Endothelial cell of umbilical vein (primary cell): ENCODE measurements at regions not wholly inside any gene's neighbourhood (a gene's known extent, or its start where the extent isn't known, plus 50 kb on each side); places are given as distances from the start of the nearest gene placed in this dataset.

Source experiments
- BruUV-seq: library from RNA; stranded (reverse); fragments of 400-500 nt; replicated peaks from 2 replicates; lab custom pipeline; 2021; lab: Mats Ljungman, UMichigan
- CTCF ChIA-PET: fragments of 300-600, 350-600 bp; sonication (Branson Sonifier 250); formaldehyde crosslinking; loops from one replicate; lab custom pipeline; 2021; ENCODE audit warnings: antibody characterized with exemption, inconsistent platforms; lab: Charles Lee
- POLR2A ChIA-PET: fragments of 300-600, 350-600 bp; sonication (Branson Sonifier 250); formaldehyde crosslinking; loops from one replicate; lab custom pipeline; 2021; ENCODE audit warnings: antibody characterized with exemption, inconsistent platforms; lab: Charles Lee
- DNase-seq: peaks from one replicate; pipeline ENCODE4 v3.0.0-alpha.2; 2011; ENCODE audit warnings: low read depth, low spot score
- FAIRE-seq: peaks from 2 replicates; lab custom pipeline; 2011; peaks lifted over from hg19 to GRCh38; lab: Jason Lieb, UNC
- H2AFZ ChIP-seq: 2 replicates; pipeline ENCODE4 v1.6.0; 2012; ENCODE audit warnings: low read depth, low read length, control low read depth, inconsistent platforms
- H3K27ac ChIP-seq: 2 replicates; pipeline ENCODE4 v1.5.1; 2011; ENCODE audit warnings: low read depth, mild to moderate bottlenecking, control low read depth, low read length, moderate library complexity; ENCODE audit not compliant: insufficient read depth
- H3K27me3 ChIP-seq, 2 experiments: 2 replicates each; pipeline versions ENCODE4 v1.6.0 to v1.6.1; 2011; ENCODE audit warnings: low read length in 2 of 2, mixed read lengths in 1 of 2; ENCODE audit not compliant: control insufficient read depth in 2 of 2, insufficient read depth in 2 of 2
- H3K36me3 ChIP-seq, 2 experiments: 2 replicates in 1 of 2; 3 replicates in 1 of 2; pipeline ENCODE4 v1.5.1; 2011; ENCODE audit warnings: low read length in 2 of 2, mild to moderate bottlenecking in 1 of 2, moderate library complexity in 1 of 2; ENCODE audit not compliant: control insufficient read depth in 2 of 2, insufficient read depth in 2 of 2; ENCODE audit errors: extremely low read depth in 1 of 2
- H3K4me1 ChIP-seq: 3 replicates; pipeline ENCODE4 v1.5.1; 2011; ENCODE audit warnings: mild to moderate bottlenecking, low read length; ENCODE audit not compliant: control insufficient read depth, insufficient read depth; ENCODE audit errors: extremely low read depth
- H3K4me2 ChIP-seq: 2 replicates; pipeline ENCODE4 v1.6.1; 2011; ENCODE audit warnings: low read length, control low read depth, mixed read lengths; ENCODE audit not compliant: insufficient read depth
- H3K4me3 ChIP-seq, 3 experiments: fragments of 200-600 bp in 1 of 3; sonication (generic), shearing (Covaris generic) in 1 of 3; replicated peaks in 1 of 3; 2 replicates each; pipeline ENCODE4 v1.5.1; 2011 to 2016; ENCODE audit warnings: control low read depth in 3 of 3, low read length in 3 of 3, mild to moderate bottlenecking in 2 of 3, inconsistent platforms in 1 of 3, low read depth in 1 of 3, moderate library complexity in 1 of 3; ENCODE audit not compliant: insufficient read depth in 1 of 3
- H3K79me2 ChIP-seq: 2 replicates; pipeline ENCODE4 v1.6.0; 2012; ENCODE audit warnings: low read length, inconsistent platforms; ENCODE audit not compliant: control insufficient read depth, insufficient read depth
- H3K9ac ChIP-seq: replicated peaks from 2 replicates; pipeline ENCODE3; 2011; ENCODE audit warnings: low read length, control low read depth; ENCODE audit not compliant: insufficient read depth; ENCODE audit errors: extremely low read depth
- H3K9me1 ChIP-seq: replicated peaks from 3 replicates; pipeline ENCODE4 v1.6.0; 2011; ENCODE audit warnings: mild to moderate bottlenecking, low read length; ENCODE audit not compliant: control insufficient read depth, insufficient read depth; ENCODE audit errors: extremely low read depth
- H3K9me3 ChIP-seq: replicated peaks from 2 replicates; pipeline ENCODE4 v1.5.1; 2012; ENCODE audit warnings: low read length, inconsistent platforms; ENCODE audit not compliant: control insufficient read depth, insufficient read depth
- H4K20me1 ChIP-seq: replicated peaks from 2 replicates; pipeline ENCODE3; 2011; ENCODE audit warnings: mild to moderate bottlenecking, low read length; ENCODE audit not compliant: control insufficient read depth, insufficient read depth; ENCODE audit errors: extremely low read depth
- CTCF ChIP-seq, 2 donors: IDR thresholded peaks; 1 replicate in 1 of 2; 2 replicates in 1 of 2; pipeline ENCODE4 v1.5.1; 2011; ENCODE audit warnings: low read length in 2 of 2, mild to moderate bottlenecking in 2 of 2, moderate library complexity in 2 of 2, control low read depth in 1 of 2, inconsistent platforms in 1 of 2, low read depth in 1 of 2; ENCODE audit not compliant: insufficient read depth in 1 of 2; ENCODE audit errors: extremely low read depth in 1 of 2
- EZH2 ChIP-seq: IDR thresholded peaks from 2 replicates; pipeline ENCODE4 v1.6.1; 2012; ENCODE audit warnings: borderline replicate concordance, low read depth, mild to moderate bottlenecking, moderate library complexity, low read length, inconsistent platforms; ENCODE audit not compliant: severe bottlenecking
- FOS ChIP-seq: IDR thresholded peaks from 2 replicates; pipeline ENCODE4 v1.6.1; 2011; ENCODE audit warnings: mild to moderate bottlenecking, low read length, moderate library complexity, borderline replicate concordance; ENCODE audit not compliant: insufficient read depth
- GATA2 ChIP-seq: IDR thresholded peaks from 2 replicates; pipeline ENCODE4 v1.7.0; 2011; ENCODE audit warnings: low read depth, mild to moderate bottlenecking, moderate library complexity, mixed read lengths, low read length; ENCODE audit not compliant: insufficient read length, insufficient read depth
- JUN ChIP-seq: IDR thresholded peaks from 2 replicates; pipeline ENCODE4 v1.6.1; 2011; ENCODE audit warnings: borderline replicate concordance, low read depth; ENCODE audit not compliant: insufficient read length, insufficient read depth
- MAX ChIP-seq: IDR thresholded peaks from 2 replicates; pipeline ENCODE4 v1.6.1; 2011; ENCODE audit not compliant: insufficient read depth, insufficient read length
- MYC ChIP-seq: IDR thresholded peaks from one replicate; pipeline ENCODE4 v1.6.1; 2011; ENCODE audit warnings: mild to moderate bottlenecking, low read depth, low read length
- POLR2A ChIP-seq: IDR thresholded peaks from 2 replicates; pipeline ENCODE4 v1.6.1; 2012; ENCODE audit warnings: low read depth, mild to moderate bottlenecking, control low read depth, low read length
- POLR2AphosphoS5 ChIP-seq: IDR thresholded peaks from 2 replicates; pipeline ENCODE4 v1.6.1; 2012; ENCODE audit warnings: low read depth, mild to moderate bottlenecking, control low read depth, low read length, moderate library complexity; ENCODE audit not compliant: insufficient read depth
- dilution Hi-C: fragments of 300-500 bp; cut with MboI; formaldehyde crosslinking; loops from one replicate; pipeline ENCODE4 v1.15.0; 2019; ENCODE audit warnings: low sequenced_read_pairs; ENCODE audit not compliant: extremely low pct_ligation_motif_present
- intact Hi-C: fragments of 100-400 bp; cut with micrococcal nuclease; formaldehyde crosslinking; loops from one replicate; pipeline ENCODE4 v1.10.0; 2022

- Histone ChIP-seq H3K9ac (no peak overlapping the region), H3K4me1 (no peaks in the 10 kb centered on the region), H3K79me2 (no peaks in the 10 kb centered on the region), H3K27ac (no peak overlapping the region), H3K36me3 (no peaks in the 10 kb centered on the region), H3K9me3 (no peaks in the 10 kb centered on the region), H3K27me3 (no peaks in the 10 kb centered on the region), H2AFZ (no peak overlapping the region), H3K4me2 (no peak overlapping the region), H3K4me3 (no peak overlapping the region), H4K20me1 (no peaks in the 10 kb centered on the region), H3K9me1 (no peaks in the 10 kb centered on the region)
- DNase-seq (no peak), FAIRE-seq (no peak)
- TF ChIP-seq POLR2AphosphoS5 (no peak), CTCF (IDR thresholded peaks at IDR 0.05; ENCODE audit: extremely low read depth in 1 of 2, insufficient read depth in 1 of 2, low read depth in 1 of 2, low read length in 2 of 2) (no peak), FOS (no peak), MAX (no peak), GATA2 (no peak), MYC (no peak), POLR2A (no peak), JUN (no peak), EZH2 (no peak)
- no TSS peak for BruUV-seq
- intact Hi-C loops, result no loop called here
- POLR2A ChIA-PET, result no interaction called here
- CTCF ChIA-PET, result no interaction called here
- dilution Hi-C loops, result no loop called here
Observed at GRCh38 chr5:144644317-144644716, 473.6 kb downstream of the KCTD16 start.
